Stimulated activated CD4-positive, alpha-beta T cell treated with anti-CD3 and anti-CD28 coated beads, Interleukin-15, amount 100 ng/mL, for 1 hour (primary cell): ENCODE measurements at regions not wholly inside any gene's neighbourhood (a gene's known extent, or its start where the extent isn't known, plus 50 kb on each side); places are given as distances from the start of the nearest gene placed in this dataset.

ENCODE experiments used
- DNase-seq, 2 donors: peaks; one replicate each; pipeline ENCODE4 v3.0.0-alpha.2; 2020; ENCODE audit warnings: low read depth in 1 of 2, low spot score in 1 of 2

DNA sequence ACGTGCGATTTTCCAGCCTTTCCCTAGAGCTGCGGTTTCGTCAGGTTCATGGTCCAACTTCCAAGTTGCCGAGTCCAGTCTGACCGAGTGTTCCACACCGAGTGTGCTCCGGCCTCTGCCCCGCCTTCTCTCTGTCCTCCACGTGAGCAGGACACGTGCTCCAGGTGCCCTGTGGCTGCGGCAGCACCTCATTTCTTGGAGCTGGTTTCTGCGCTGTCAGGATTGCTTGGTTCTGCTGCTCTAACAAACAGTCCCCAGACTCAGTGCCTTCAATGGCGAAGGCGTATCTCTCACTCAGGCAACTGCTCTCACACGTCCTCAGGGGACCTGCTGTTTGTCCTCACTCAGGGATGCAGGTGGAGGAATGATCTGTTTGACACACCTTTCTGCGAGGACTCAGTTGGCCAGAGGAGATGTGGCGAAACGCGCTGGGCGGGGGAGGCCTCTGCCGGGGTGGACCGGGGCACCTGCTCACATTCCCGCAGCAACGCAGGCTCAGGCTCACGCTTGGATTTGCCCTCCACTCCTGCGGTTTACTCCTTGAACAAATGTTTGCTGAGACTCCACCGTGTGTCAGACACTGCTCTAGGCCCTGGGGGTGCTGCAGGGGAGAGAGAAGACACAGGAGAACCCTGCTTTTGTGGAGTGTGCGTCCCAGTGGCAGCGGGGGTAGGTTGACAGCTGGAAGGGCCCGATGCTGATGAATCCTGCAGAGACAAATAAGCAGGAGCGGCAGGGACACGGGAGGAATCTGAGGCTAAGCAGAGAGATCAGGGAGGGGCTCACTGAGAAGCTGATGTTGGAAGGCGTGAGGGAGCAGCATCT, 63.4 kb upstream of the FBRSL1 start:
- no peak for DNase-seq

DNA sequence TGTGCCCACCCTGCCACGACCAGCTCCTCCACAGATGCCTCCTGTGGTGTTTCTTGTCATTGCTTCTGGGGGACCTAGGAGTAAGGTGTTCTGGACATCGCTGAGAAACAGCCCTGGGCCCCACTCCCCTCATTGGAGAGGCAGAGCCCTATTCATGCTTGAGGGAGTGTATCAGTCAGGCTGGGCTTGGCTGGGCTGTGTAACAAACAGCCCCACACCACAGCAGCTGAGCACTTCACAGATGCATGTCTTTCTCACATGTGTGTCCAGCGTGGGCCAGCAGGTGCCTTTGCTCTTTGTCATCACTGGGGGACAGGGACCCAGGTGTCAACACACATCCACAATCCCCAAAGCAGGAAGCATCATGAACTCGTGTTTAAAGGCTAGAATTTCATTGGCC, 65.1 kb upstream of the FBRSL1 start:
- DNase-seq: no peak

DNA sequence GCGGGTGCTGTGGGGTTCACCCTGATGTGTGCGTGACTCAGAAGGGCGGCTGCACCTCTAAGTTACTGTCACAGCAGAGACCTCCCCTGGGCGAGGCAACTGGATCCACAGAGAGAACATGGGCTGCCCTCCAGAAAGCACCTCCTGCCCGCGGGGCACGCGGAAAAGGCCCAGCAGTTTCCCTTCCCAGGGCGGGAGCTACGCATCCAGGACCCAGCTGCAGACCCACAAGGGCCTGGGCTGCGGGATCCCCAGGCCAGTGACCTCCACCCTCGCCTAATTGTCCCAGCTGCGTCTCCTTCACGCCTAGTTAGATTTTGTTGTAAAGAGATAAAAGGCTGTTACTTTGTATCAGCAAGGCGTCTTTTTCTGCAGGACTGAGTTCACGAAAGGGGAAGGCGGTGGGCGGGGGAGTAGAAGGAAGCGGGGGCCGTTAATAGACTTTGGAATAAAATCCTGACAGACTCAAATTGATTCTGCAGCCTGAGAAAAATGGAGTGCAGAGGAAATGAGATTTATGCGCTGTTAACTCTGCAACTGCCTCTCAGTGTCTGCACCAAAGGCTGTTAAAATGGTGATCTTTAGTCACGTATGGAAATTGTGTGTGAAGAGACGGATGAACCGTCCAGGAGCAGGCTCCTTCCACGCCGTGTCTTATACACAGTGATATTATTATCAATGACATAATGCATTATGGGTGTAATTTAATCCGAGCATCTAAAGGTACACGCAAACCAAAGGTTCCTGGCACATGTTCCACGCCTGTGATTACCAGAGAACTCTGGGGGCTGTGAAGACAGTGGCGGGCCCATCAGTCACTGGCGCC, 65.9 kb upstream of the FBRSL1 start:
- DNase-seq: no peak

- no peak for DNase-seq
These were observed 66.6 kb upstream of the FBRSL1 start for GRCh38 chr12:132423251-132423819.

DNA sequence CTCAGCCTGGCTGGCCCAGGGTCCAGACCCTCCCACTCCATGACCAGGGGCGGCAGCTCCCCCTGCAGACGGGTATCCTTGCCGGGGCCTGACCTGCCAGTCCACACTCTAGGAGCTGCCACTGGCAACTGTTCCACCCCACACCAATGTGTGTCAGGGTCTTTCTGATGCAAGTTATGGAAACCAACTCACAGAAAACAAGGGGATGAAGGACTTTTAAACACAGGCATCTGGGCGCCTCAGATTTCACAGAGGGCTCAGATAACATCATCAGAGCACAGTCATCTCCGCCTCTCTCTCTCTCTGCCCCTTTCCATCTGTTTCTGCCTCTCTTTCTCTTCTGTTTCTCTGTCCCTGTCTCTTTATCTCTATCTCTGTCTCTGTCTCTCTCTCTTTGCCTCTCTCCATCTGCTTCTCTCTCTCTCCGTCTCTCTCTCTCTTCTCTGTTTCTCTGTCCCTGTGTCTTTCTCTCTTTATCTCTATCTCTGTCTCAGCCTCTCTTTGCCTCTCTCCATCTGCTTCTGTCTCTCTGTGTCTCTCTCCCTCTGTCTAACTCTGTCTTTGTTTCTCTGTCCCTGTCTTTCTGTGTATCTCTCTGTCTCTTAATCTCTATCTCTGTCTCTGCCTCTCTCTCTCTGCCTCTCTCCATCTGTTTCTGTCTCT, 67.4 kb upstream of the FBRSL1 start:
- DNase-seq: no peak

DNA sequence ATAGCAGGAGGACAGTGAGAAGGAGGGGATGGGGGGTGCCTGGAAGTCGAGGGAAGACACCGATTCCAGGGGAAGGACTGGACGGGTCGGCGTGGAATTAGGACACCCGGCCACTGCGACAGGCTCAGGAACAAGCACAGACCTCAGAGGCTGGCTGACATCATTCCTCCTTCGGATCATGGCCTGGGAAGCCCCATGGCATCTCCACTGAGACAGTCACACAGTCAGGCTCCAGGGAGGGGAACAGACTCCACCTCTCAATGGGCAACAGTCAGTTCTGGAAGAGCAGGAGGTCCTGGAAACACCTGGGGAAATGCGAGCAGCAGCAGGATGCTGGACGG, 67.9 kb upstream of the FBRSL1 start:
- no peak for DNase-seq

- DNase-seq: no peak
These were observed 70.2 kb upstream of the FBRSL1 start for GRCh38 chr12:132419631-132420246.

GRCh38 chr12:132418393-132418925, 71.5 kb upstream of the FBRSL1 start:
- no peak for DNase-seq

DNA sequence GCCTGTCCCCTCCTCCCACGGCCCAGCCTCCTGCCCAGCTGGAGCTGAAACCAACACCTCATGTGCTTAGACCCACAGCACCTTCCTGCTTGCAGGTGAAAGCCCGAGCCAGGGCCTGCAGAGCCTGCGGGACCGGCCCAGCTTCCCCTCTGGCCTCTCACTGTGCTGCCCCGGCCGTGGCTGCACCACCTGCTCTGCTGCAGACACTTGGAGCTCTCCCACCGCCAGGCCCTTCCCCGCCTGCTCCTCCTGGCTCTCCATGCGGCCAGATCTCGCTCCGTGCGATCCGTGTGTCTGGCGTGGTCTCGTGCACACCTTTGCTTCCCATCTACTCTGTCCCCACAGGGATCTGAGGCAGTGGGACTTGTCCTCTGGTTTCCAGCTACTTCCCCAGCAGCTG, 72.2 kb upstream of the FBRSL1 start:
- no peak for DNase-seq

DNA sequence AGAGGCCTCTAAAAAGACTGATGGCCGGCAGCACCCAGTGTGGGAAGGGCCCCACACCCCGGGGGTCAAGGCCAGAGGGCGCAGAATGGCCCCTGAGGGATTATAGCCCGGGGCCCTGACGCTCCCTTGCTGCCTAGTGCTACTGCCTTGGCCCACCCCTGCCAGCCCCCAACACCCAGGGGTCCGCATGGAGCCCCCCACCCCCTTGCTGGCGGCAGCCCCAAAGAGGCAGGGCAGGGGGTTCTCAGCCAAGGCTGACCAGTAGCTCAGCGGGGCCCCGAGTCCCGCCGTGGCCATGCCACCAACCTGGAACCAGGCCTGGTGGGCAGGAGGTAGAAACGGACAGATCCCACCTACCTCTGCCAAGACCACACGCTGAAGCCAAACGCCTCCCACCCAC, 73.1 kb upstream of the FBRSL1 start:
- no peak for DNase-seq

DNA sequence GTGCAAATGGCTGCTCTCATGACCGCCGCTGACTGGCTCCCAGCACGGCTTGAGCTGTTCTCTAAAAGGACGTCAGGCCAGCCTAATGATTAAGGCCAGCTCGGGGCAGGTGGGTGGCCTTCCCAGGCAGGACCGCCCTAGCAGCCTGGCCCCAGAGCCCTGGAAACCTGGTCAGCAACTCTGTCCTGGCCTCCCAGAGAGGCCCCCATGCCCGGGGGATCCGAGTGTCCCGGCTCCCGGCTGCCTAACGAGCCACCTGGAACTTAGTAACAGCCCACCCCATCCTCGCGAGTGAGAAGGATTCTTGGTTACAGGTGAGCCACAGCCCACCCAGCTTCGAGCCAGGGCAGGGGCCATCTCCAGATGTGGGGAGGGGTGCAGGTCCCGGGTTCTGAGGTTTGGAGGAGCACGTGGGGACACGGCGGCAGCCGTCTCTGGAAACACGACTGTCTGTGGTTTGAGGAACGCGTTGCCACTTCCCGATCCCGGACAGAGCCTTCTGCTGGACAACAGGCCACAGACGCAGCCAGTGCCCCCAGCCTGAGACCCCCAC, 73.8 kb upstream of the FBRSL1 start:
- DNase-seq: no peak

DNA sequence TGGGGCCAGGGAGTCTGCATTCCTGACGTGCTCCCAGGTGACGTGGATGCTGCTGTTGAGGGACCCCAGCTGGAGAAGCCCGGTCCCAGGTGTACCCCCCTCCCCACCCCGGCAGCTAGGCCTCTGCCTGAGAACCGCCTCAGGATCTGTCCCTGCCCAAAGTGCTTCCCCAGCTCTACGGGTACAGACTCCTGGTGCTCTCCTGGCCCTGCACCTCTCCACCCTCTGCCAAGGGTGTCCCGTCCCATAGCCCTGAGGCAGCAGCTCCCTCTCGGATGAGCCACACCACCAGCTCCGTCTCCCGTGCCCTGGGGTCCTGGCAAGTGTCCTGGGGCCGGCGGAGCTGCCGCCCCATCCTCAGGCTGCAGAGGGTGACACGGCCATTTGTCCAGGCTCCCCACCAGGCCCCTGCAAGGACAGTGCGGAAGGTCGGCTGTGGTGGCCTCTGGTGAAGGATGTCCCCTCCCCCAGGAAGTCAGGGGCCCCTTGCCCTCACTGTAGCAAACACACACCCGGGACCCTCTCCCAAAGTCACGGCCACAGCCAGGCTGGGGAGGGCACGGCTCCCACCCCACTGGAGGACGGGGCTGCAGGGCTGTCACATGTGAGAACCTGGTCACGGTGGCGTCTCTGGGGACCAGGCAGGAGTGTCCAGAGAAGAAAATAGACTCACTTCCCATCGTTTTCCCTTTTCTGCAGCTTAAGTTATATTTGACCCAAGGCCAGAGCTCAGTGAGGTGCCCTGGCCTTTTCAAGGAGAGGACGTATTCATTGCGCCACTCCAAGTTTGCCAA, 74.4 kb upstream of the FBRSL1 start:
- DNase-seq: no peak

DNA sequence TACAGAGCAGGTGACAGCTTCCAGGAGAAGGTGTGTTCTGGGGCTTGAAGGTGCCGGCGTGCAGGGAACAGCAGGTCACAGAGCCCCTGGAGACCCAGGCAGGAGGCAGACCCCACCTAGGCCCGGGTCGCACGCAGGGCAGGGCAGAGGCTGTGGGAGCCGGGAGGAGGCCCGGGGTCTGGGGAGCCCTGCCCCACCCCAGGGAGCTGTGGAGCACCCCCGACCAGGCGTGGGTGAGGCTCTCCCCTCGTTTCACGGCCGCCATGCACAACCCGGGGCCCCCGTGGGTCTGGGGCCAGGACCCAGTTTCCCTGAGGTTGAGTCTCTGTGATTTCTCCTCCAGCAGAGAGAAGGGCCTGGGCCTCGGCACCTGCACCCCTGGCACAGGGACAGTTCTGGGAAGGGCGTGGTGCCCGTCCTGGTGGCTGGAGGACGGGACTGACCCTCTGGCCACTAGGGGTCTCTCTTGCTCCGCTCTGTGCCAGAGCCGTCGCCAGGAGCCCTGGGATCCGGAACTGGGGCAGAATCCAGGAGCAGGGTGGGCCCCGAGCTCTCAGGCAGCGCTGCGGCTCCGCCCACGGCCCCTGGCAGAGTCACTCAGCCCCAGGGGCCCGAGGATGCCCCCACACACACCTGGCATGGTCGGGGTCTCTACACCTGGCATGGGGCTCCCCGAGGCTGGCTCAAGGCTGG, 75.2 kb upstream of the FBRSL1 start:
- DNase-seq: peak; percentile 48 to 49

GRCh38 chr12:132413931-132414588, 75.9 kb upstream of the FBRSL1 start:
- no peak for DNase-seq

GRCh38 chr12:132411457-132411856, 78.5 kb upstream of the FBRSL1 start:
- DNase-seq: no peak

DNA sequence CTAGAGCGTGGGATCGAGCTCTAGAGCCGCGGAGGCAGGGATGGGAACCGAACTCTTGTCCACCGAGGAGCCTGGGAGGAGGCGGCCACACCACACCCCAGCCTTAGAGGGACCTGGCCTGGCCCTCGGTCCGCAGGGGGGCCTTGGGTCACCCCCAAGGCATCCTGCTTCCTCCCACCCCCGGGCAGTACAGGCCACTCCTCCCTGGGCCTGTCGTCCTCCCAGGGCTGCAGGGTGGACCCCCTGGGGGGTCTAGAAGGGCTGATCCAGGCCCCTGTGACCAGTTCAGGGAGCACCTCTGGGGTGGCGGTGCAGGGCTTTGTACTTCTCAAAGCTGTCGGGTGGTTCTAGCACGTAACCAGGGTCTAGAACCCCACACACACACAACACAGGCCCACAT, 79.1 kb upstream of the FBRSL1 start:
- no peak for DNase-seq

- no peak for DNase-seq
These were observed 79.7 kb upstream of the FBRSL1 start for GRCh38 chr12:132410296-132410625.

- no peak for DNase-seq
These were observed 80.3 kb upstream of the FBRSL1 start for GRCh38 chr12:132409495-132410295.
